ENCODE measurements at regions not wholly inside any gene's neighbourhood (a gene's known extent, or its start where the extent isn't known, plus 50 kb on each side); places are given as distances from the start of the nearest gene placed in this dataset.
"Not testable (repeated sequence)": the region's sequence is repeated elsewhere in the genome, so short reads cannot be mapped to it uniquely, and the experiment has no call there.

- DNase-seq = no peak
Observed at GRCh38 chr10:42351745-42352144, 286.6 kb downstream of the ZNF33B start.

GRCh38 chr10:42336593-42337337 is 301.6 kb downstream of the ZNF33B start:
- not testable (repeated sequence) for DNase-seq

GRCh38 chr10:42335653-42336296 is 302.6 kb downstream of the ZNF33B start:
- not testable (repeated sequence) for DNase-seq

- no peak for DNase-seq
Observed at GRCh38 chr10:42304341-42304740, 334.0 kb downstream of the ZNF33B start.

- DNase-seq = not testable (repeated sequence)
Observed at GRCh38 chr10:42281896-42282295, 356.5 kb downstream of the ZNF33B start.

- DNase-seq = not testable (repeated sequence)
Observed at GRCh38 chr10:42269788-42270187, 368.6 kb downstream of the ZNF33B start.

GRCh38 chr10:42263259-42263658 is 375.1 kb downstream of the ZNF33B start:
- DNase-seq = not testable (repeated sequence)

GRCh38 chr10:42243002-42243401 is 395.4 kb downstream of the ZNF33B start:
- not testable (repeated sequence) for DNase-seq

- DNase-seq = no peak
Observed at GRCh38 chr10:42242135-42242805, 396.1 kb downstream of the ZNF33B start.

- not testable (repeated sequence) for DNase-seq
Observed at GRCh38 chr10:42236401-42236800, 402.0 kb downstream of the ZNF33B start.

GRCh38 chr10:42235736-42236135 is 402.6 kb downstream of the ZNF33B start:
- not testable (repeated sequence) for DNase-seq

- DNase-seq = not testable (repeated sequence)
Observed at GRCh38 chr10:42235241-42235640, 403.1 kb downstream of the ZNF33B start.

GRCh38 chr10:42234506-42234905 is 403.9 kb downstream of the ZNF33B start:
- DNase-seq = not testable (repeated sequence)

GRCh38 chr10:42233461-42234206 is 404.7 kb downstream of the ZNF33B start:
- DNase-seq = not testable (repeated sequence)

- not testable (repeated sequence) for DNase-seq
Observed at GRCh38 chr10:42232955-42233354, 405.4 kb downstream of the ZNF33B start.

- DNase-seq = not testable (repeated sequence)
Observed at GRCh38 chr10:42230812-42231211, 407.6 kb downstream of the ZNF33B start.

GRCh38 chr10:42230115-42230514 is 408.3 kb downstream of the ZNF33B start:
- DNase-seq = not testable (repeated sequence)

- DNase-seq = not testable (repeated sequence)
Observed at GRCh38 chr10:42227859-42228258, 410.5 kb downstream of the ZNF33B start.

- not testable (repeated sequence) for DNase-seq
Observed at GRCh38 chr10:42193588-42193987, 444.8 kb downstream of the ZNF33B start.

GRCh38 chr10:42192450-42192849 is 445.9 kb downstream of the ZNF33B start:
- DNase-seq = peak in 1 of 5 donors; percentile 14

- not testable (repeated sequence) for DNase-seq
Observed at GRCh38 chr10:42187501-42188195, 450.7 kb downstream of the ZNF33B start.

Data from T-helper 1 cell (primary cell).